GM18873 (cell line): ENCODE measurements at regions not wholly inside any gene's neighbourhood (a gene's known extent, or its start where the extent isn't known, plus 50 kb on each side); places are given as distances from the start of the nearest gene placed in this dataset.
"Not testable (repeated sequence)": the region's sequence is repeated elsewhere in the genome, so short reads cannot be mapped to it uniquely, and the experiment has no call there.

Experiments used
- ATAC-seq: cut with Tn5 transposase; IDR thresholded peaks from one replicate; pipeline ENCODE4 v1.9.1; 2021; ENCODE audit warnings: mild to moderate bottlenecking, moderate library complexity, moderate number of reproducible peaks; ENCODE audit not compliant: unreplicated experiment, low FRiP score

GRCh38 chr9:115838417-115838816 is 315.2 kb upstream of the PAPPA start:
- no peak for ATAC-seq

- not testable (repeated sequence) for ATAC-seq
Measured at GRCh38 chr9:115844433-115844832, 309.2 kb upstream of the PAPPA start.

- no peak for ATAC-seq
Measured at GRCh38 chr9:115845648-115846312, 307.8 kb upstream of the PAPPA start.

GRCh38 chr9:115847216-115847615 is 306.4 kb upstream of the PAPPA start:
- no peak for ATAC-seq

GRCh38 chr9:115849679-115850412 is 303.7 kb upstream of the PAPPA start:
- ATAC-seq, result no peak

- ATAC-seq, result no peak
Measured at GRCh38 chr9:115850548-115851304, 302.9 kb upstream of the PAPPA start.

GRCh38 chr9:115855458-115856133 is 298.0 kb upstream of the PAPPA start:
- no peak for ATAC-seq

GRCh38 chr9:115858421-115858820 is 295.2 kb upstream of the PAPPA start:
- not testable (repeated sequence) for ATAC-seq

- no peak for ATAC-seq
Measured at GRCh38 chr9:115862021-115862420, 291.6 kb upstream of the PAPPA start.

GRCh38 chr9:115864581-115864980 is 289.0 kb upstream of the PAPPA start:
- ATAC-seq, result no peak

- no peak for ATAC-seq
Measured at GRCh38 chr9:115867326-115867725, 286.3 kb upstream of the PAPPA start.

GRCh38 chr9:115877852-115878438 is 275.6 kb upstream of the PAPPA start:
- ATAC-seq, result no peak

- no peak for ATAC-seq
Measured at GRCh38 chr9:115879451-115879850, 274.1 kb upstream of the PAPPA start.

GRCh38 chr9:115880221-115880885 is 273.2 kb upstream of the PAPPA start:
- ATAC-seq, result no peak

GRCh38 chr9:115882911-115883310 is 270.7 kb upstream of the PAPPA start:
- ATAC-seq, result no peak

- ATAC-seq, result no peak
Measured at GRCh38 chr9:115883467-115884329, 269.9 kb upstream of the PAPPA start.

- no peak for ATAC-seq
Measured at GRCh38 chr9:115884846-115885245, 268.7 kb upstream of the PAPPA start.

- no peak for ATAC-seq
Measured at GRCh38 chr9:115888131-115888530, 265.5 kb upstream of the PAPPA start.

- ATAC-seq, result no peak
Measured at GRCh38 chr9:115891929-115892328, 261.7 kb upstream of the PAPPA start.
